GM10266 (cell line): ENCODE measurements at regions not wholly inside any gene's neighbourhood (a gene's known extent, or its start where the extent isn't known, plus 50 kb on each side); places are given as distances from the start of the nearest gene placed in this dataset.

Experiments used
- DNase-seq: peaks from one replicate; pipeline ENCODE4 v3.0.0; 2012; ENCODE audit errors: extremely low spot score
- CTCF ChIP-seq: IDR thresholded peaks from 2 replicates; pipeline ENCODE4 v1.5.1; 2012; ENCODE audit warnings: mild to moderate bottlenecking, low read depth; ENCODE audit not compliant: control insufficient read depth, insufficient read depth; ENCODE audit errors: missing control alignments

- no peak for TF ChIP-seq CTCF
- peak; percentile 24 for DNase-seq
Observed at GRCh38 chr10:107653832-107654287, 489.4 kb upstream of the SORCS1 start.

DNA sequence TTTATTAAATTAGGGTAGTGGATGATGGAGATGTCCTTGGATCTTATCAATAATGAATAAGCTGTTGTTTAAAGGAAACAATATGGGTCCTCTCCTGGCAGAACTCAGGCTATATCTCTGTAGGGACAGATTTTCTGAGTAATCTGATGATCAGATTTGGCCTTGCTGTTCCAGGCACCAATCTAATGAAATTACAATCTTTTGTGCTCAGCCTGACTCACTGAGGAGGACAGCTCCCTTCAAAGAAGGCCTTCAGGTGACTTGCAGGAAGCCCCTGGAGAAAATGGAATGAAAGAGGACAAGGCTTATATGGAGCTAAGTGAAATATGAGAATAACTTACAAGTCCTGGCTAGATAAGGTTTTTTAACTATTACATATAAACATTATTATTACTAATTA lies 486.4 kb upstream of the SORCS1 start:
- no peak for TF ChIP-seq CTCF
- DNase-seq = no peak

DNA sequence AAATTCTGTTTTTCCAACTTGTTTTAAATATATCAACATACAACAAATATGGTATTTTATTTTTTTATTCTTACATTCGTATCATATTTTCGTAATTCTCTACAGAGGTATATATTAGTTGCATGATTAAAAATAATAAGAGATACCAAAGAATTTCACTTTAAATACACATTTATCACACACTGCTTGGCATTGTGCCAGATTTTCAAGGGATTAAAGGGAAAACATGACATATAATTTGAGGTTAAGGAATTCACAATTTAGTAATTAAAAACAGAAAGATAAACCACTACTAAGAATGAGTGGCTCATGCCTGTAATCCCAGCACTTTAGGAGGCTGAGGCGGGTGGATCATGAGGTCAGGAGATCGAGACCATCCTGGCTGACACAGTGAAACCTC lies 484.7 kb upstream of the SORCS1 start:
- no peak for TF ChIP-seq CTCF
- DNase-seq = no peak

GRCh38 chr10:107647462-107647861 lies 483.0 kb upstream of the SORCS1 start:
- DNase-seq = no peak
- no peak for TF ChIP-seq CTCF

DNA sequence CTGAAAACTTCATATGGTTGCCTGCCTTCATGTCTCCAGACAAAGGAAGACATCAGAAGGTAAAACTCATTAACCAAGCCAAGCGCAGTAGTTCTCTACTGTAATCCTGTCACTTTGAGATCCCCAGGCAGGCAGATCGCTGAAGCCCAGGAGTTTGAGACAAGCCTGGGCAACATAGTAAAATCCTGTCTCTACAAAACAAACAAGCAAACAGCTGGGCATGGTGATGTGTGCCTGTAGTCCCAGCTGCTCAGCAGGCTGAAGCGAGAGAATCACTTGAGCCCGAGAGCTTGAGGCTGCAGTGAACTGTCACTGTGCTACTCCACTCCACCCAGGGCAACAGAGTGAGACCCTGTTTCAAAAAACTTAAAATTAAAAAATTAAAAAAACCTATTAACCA lies 467.4 kb upstream of the SORCS1 start:
- DNase-seq = no peak
- TF ChIP-seq CTCF = no peak

DNA sequence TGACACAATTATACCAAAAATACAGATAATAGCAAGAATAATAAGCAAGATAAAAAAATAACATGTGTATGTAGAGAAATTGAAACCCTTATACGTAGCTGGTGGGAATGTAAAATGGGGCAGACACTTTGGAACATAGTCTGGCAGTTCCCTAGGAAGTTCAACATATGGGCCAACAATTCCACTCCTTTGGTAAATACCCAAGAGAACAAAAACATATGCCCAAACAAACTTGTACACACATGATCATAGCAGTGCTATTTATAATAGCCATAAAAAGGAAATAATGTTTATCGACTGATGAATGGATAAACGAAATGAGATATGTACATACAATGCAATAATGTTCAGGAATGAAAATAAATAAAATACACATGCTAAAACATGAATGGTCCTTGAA lies 462.4 kb upstream of the SORCS1 start:
- no peak for TF ChIP-seq CTCF
- DNase-seq = no peak

GRCh38 chr10:107623292-107623691 lies 458.8 kb upstream of the SORCS1 start:
- TF ChIP-seq CTCF = no peak
- DNase-seq = no peak
